HUDEP-2 (cell line): ENCODE measurements at regions not wholly inside any gene's neighbourhood (a gene's known extent, or its start where the extent isn't known, plus 50 kb on each side); places are given as distances from the start of the nearest gene placed in this dataset.

Source experiments
- DNase-seq, 76 experiments: peaks; one replicate each; lab custom pipeline; 2025; ENCODE audit not compliant: unreplicated experiment in 76 of 76; lab: John Stamatoyannopoulos, UW

DNA sequence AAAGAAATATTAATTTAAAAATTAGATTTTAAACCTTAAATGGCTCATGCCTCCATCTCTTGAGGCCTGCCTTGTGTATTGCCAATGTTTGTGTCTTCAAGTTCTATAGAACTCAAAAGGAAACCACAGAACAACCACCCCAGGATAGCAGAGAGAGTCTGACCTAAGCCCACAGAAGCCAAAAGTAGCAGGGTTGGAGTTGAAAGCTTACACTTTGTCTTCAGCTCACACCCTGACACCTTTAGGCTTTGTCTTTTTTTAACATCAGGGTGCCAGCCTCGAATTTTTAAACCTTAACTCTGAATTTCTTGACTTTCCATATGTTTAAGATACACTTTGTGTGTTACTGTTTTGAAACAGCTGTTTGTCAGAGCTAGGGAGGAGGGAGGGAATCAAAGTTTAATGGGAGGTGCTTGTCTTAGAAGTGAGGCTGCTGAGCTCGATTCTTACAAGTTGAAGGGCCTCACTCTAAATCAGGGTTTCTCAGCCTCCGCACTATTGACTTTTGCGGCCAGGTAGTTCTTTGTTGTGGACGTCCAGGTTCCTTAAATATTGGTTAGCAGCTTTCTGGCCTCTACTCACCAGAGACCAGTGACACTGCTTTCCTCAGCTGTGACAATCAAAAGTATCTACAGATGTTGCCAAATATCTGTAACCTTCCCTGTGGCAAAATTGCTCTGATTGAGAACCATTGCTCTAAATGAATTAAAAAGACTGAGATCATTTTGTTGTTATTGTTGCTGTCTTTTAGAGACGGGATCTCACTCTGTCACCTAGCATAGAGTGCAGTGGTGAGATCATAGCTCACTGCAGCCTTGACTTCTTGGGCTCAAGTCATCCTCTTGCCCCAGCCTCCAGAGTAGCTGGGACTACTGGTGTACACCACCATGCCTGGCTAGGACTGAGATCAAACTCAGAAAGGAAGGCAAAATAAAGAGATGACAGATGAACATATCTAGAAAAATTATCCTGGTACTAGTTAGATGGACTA, 139.2 kb upstream of the EOMES start:
- DNase-seq: no peak

DNA sequence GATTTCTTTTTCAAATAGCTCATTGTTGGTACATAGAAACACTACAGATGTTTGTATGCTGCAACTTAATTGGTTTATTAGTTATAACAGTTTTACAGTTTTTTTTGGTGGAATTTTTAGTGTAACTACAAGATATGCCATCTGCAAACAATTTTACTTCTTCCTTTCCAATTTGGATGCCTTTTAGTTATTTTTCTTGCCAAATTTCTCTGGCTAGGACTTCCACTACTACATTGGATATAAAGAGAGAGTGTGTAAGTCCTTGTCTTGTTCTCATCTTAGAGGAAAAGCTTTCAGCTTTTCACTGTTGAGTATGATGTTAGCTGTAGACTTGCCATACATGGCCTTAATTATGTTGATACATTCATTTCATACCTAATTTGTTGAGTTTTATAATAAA, 143.6 kb upstream of the EOMES start:
- no peak for DNase-seq

GRCh38 chr3:27869152-27869551, 147.0 kb upstream of the EOMES start:
- DNase-seq: no peak

- DNase-seq: no peak
Measured at GRCh38 chr3:27877061-27878013, 155.2 kb upstream of the EOMES start.

- no peak for DNase-seq
Measured at GRCh38 chr3:27878014-27878383, 155.9 kb upstream of the EOMES start.

GRCh38 chr3:27880969-27881892, 159.1 kb upstream of the EOMES start:
- peak in 1 of 76 experiments; percentile 2 for DNase-seq

GRCh38 chr3:27883266-27883665, 161.1 kb upstream of the EOMES start:
- DNase-seq: no peak

DNA sequence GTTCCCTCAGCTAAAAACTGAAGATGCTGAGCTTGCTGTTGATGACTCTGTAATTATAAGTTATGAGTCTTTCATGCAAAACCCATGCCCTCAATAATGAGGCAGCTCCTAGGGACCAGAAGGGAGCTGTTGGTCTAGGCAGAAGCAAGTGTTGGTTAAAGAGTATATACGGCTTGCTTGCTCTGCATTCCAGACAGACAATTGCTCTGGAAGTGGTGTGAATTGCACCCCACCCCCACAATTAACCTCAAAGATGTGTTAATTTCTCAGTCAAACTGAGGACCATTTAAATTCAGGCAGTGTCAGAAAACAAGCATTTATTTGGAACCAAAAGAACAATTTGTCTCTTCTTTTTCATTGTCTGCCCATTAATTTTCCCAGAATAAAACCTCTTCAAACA, 163.5 kb upstream of the EOMES start:
- no peak for DNase-seq

DNA sequence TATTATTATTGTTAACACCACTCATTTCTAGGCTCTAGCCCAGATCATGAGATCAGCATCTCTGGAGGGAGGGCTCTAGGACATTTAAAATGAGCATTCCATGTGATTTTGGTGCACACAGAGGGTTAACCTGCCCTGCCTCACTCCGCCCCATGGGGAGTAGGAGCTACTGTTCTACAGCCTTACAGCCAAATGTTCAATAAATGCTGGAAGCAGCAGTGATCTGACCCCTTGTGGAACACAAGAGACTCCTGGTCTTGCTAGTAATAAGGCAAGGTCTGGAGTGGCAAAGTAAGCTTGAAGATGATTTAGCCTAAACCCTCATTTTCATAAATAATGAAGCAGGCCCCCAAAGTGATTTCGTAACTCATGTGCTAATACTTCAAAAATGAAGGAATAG, 166.4 kb upstream of the EOMES start:
- DNase-seq: no peak

DNA sequence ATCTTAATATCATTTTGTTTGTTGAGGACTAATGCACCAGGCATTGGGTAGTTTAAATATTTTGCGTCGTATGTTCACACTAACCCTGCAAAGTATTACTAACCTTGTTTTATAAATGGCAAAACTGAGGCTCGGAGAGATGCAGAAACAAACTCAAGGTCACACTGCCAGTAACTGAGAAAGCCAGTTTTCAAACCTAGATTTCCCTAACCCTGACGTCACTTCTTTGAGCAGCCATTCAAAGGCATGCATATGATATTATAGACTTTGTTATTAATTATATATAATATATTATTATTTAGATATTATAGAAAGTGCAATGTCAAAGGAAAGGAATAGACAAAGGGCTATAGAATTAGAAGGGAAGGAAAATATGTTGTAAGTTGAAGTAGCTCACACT, 167.6 kb upstream of the EOMES start:
- DNase-seq: no peak

DNA sequence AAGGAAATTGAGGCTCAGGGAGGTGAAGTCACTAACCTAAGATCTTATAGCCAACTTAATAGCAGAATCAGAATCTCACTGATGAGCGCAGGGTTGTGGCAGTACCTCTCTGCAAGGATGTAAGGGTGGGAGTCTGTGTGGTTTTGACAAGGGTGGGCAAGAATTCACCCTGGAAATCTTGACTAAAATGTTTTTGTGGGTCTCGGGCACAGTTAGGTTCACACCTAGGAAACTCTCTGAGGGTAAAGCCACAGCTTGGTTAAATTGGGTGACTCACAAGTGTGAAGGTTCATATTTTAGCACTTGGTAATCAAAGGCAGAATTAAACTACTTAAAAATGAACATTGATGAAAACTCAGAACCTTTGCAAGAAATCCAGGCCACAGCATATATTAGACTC, 178.2 kb upstream of the EOMES start:
- DNase-seq: no peak

- DNase-seq: no peak
Measured at GRCh38 chr3:27903446-27903845, 181.3 kb upstream of the EOMES start.

- no peak for DNase-seq
Measured at GRCh38 chr3:27905625-27906024, 183.5 kb upstream of the EOMES start.

- DNase-seq: no peak
Measured at GRCh38 chr3:27907148-27907547, 185.0 kb upstream of the EOMES start.

DNA sequence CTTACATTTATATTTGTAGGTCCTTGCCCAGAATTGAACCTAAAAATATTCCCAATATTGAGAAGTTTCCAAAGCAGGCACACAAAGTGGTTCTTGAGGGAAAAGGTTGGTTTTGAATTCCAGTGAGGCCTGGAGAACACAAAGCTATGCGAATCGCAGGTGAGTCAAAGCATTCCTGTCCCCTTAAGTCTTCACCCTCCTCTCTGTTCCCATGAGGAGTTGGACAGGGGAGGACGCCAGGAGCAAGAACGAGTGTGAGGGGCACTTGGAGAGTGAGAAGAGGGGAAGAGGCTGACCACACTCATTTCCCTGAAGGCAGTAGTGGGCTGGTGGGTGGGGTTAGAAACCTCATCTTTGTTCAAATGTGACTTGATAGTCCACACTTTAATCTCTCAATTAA, 185.8 kb upstream of the EOMES start:
- DNase-seq: no peak

DNA sequence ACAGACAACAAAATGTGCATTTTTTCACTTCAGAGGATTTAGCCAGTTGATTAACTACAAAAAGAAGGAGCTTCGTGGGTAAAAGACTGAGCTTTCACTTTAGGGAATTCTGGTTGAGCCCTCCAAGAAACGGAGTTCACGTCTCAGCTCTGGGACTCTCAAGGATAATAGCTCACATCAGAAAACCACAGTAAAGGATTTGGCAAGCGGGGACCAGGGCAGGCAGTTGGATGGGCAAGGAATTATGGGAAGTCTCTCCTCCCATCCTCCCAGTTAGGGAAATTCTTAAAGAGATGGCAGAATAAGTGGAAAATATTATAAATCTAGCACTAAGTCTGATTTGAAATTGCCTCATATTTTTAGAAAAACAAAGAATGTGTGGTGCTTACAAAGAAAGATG, 188.3 kb upstream of the EOMES start:
- no peak for DNase-seq

- no peak for DNase-seq
Measured at GRCh38 chr3:27914199-27914598, 192.1 kb upstream of the EOMES start.

DNA sequence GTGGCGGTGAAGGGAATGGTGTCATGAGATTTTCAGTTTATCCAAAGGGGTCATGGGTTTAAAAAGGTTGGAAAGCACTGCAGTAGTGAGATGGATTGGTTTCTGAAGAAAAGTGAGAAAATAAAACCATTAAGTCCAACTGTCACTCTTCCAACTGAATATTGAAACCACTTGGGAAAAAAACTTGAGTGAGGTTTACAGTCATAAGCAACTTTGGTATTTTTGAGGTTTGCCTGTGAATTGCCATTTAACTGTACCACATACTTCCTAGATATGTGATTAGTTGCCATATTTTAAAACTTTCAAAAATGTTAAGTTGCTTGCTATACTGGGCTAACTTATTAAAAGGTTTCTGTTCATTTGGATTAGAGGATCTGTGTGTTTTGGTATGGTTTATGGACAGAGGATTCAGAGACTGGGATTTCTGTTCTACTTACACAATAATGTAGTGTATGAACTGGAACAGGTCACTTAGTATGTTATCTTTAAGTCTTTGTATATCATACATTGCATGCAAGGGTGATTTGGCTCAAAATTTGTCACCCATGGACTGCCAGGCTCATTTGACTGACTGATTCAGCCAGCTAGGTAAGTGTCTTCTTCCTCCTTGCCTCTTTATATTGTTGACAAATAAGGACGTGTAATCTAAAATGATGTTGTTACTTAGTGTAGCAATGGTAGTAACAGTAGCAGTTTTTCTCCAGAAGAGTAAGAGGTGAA, 201.4 kb upstream of the EOMES start:
- no peak for DNase-seq

DNA sequence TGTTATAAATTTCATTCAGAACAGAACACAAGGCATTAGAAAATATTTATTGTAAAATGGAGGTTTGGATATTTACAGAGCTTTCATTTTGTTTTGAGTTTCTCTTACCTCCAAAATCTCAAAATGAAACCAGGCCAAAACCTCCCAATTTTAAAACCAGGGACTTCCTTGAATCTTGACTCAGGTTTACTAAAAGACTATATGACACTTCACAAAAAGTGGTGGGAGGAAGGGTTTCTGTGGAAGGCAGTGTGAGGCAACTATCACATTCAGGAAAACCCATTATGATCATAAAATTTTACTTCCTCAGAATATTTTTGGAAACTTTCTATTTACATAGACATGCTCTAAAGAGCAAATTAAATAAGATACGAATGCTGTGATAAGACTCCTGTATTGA, 205.8 kb upstream of the EOMES start:
- DNase-seq: no peak

DNA sequence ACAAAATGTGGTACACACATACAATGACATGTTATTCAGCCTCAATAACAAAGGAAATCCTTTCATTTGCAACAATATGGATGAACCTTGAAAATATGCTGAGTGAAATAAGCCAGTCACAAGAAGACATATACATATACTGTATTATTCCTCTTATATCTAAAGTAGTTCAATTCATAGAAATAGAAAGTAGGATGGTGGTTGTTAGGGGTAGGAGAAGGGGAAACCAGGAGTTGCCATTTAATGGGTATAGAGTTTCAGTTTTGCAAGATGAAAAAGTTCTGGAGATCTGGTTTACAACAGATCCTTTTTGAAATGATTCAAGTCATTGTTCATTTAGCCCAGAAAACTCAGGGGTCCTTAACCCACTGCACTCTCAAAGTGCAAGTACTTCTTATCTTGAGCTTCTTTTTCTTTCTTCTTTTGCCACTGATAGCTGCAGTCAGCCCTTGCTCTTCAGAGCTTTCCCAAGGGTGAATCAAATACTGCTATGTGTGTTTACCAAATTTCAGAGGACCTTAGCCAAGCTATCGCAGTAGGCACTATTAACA, 208.0 kb upstream of the EOMES start:
- no peak for DNase-seq
